Neural progenitor cell (in vitro differentiated cells): ENCODE measurements at regions not wholly inside any gene's neighbourhood (a gene's known extent, or its start where the extent isn't known, plus 50 kb on each side); places are given as distances from the start of the nearest gene placed in this dataset.

Experiments
- EZH2 ChIP-seq: fragments of 200-600 bp; sonication (generic); IDR thresholded peaks from 2 replicates; pipeline ENCODE4 v1.6.1; 2017; ENCODE audit warnings: antibody characterized with exemption, mild to moderate bottlenecking, moderate library complexity
- TF ChIP-seq, protein P1 (sequence below): fragments of 200-600 bp; sonication (generic); IDR thresholded peaks from 2 replicates; pipeline ENCODE4 v1.5.1; 2017; ENCODE audit warnings: antibody characterized with exemption, mild to moderate bottlenecking

DNA sequence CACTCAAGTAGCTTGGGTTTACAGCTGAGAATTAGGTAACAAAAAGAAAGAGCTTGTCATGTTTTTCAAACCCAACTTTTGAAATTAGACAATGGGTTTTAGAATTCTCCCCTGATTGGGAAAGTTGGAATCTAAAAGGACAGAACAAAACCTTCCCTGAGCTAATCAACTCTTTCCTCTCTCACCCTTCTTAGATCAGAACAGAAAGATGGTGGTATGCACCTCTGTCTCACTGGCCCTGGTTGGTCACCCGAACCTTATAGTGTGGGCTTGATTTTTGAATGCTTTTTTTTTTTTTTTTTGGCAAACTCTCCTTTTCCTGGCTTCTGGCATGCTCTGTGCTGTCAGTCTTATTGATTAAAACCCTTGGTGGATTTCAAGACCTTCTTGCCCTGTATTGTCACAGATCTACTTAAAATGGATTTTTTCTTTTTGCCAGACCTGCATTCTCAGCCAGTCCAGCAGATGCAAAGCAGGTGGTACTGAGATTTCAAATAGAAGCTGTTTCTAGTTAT is 251.1 kb upstream of the RMST start:
- TF ChIP-seq, protein P1, sequence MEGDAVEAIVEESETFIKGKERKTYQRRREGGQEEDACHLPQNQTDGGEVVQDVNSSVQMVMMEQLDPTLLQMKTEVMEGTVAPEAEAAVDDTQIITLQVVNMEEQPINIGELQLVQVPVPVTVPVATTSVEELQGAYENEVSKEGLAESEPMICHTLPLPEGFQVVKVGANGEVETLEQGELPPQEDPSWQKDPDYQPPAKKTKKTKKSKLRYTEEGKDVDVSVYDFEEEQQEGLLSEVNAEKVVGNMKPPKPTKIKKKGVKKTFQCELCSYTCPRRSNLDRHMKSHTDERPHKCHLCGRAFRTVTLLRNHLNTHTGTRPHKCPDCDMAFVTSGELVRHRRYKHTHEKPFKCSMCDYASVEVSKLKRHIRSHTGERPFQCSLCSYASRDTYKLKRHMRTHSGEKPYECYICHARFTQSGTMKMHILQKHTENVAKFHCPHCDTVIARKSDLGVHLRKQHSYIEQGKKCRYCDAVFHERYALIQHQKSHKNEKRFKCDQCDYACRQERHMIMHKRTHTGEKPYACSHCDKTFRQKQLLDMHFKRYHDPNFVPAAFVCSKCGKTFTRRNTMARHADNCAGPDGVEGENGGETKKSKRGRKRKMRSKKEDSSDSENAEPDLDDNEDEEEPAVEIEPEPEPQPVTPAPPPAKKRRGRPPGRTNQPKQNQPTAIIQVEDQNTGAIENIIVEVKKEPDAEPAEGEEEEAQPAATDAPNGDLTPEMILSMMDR, result no peak
- TF ChIP-seq EZH2, result no peak
